Ascending aorta (tissue), 2 donors: ENCODE measurements at regions not wholly inside any gene's neighbourhood (a gene's known extent, or its start where the extent isn't known, plus 50 kb on each side); places are given as distances from the start of the nearest gene placed in this dataset.

ENCODE experiments used
- DNase-seq, 2 donors: peaks; one replicate each; pipeline ENCODE4 v3.0.0-alpha.2; 2019; ENCODE audit warnings: low spot score in 2 of 2
- H3K27ac ChIP-seq, 2 donors: fragments of 200-600 bp; sonication (generic); one replicate each; pipeline ENCODE4 v1.5.1; 2016 to 2017; ENCODE audit warnings: mild to moderate bottlenecking in 1 of 2
- H3K27me3 ChIP-seq: fragments of 200-600 bp; sonication (generic); one replicate; pipeline ENCODE4 v1.5.1; 2017
- H3K36me3 ChIP-seq, 2 donors: fragments of 200-600 bp; sonication (generic); one replicate each; pipeline ENCODE4 v1.5.1; 2016
- H3K4me1 ChIP-seq, 2 donors: fragments of 200-600 bp; sonication (generic); one replicate each; pipeline ENCODE4 v1.5.1; 2016 to 2017; ENCODE audit warnings: mild to moderate bottlenecking in 1 of 2
- H3K4me3 ChIP-seq, 2 donors: fragments of 200-600 bp; sonication (generic); one replicate each; pipeline ENCODE4 v1.5.1; 2016 to 2017; ENCODE audit warnings: mild to moderate bottlenecking in 1 of 2
- H3K9me3 ChIP-seq, 2 donors: fragments of 200-600 bp; sonication (generic); one replicate each; pipeline ENCODE4 v1.5.1; 2016
- intact Hi-C: fragments of 100-400 bp; cut with DNase I; formaldehyde crosslinking; loops from one replicate; pipeline ENCODE4 v1.15.1; 2023
- TF ChIP-seq, protein P1 (sequence below), 3 experiments: fragments of 200-600 bp in 2 of 3; fragments of 450-650 bp in 1 of 3; sonication (generic) in 2 of 3; IDR thresholded peaks; one replicate each; pipeline ENCODE4 v1.5.1; 2016 to 2019; ENCODE audit warnings: antibody characterized with exemption in 3 of 3, mild to moderate bottlenecking in 1 of 3, moderate library complexity in 1 of 3

DNA sequence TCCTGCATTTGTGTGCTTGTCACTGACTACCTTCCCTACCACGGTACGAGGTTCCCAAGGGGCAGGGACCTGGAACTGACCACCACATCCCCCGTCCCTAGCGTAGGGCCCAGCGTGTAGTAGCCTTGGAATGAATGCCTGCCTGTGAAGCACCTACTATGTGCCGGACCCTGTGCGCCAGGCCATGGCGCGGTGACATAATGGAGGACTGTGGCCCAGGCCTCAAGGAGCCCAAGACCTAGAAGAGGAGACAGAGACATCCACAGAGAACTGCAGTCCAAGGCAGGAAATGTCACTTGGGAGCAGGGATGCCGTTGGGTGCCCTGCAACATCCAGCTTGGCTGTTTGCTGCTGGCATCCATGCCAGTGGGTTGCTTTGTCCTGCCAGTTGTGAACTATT is 71.9 kb upstream of the SLC6A6 start:
- Histone ChIP-seq H3K4me3 (no peak overlapping the region), H3K27ac (no peak overlapping the region), H3K36me3 (no peaks in the 10 kb centered on the region), H3K27me3 (no peaks in the 10 kb centered on the region), H3K4me1 (no peaks in the 10 kb centered on the region), H3K9me3 (no peaks in the 10 kb centered on the region)
- intact Hi-C loops, result no loop called here
- TF ChIP-seq, protein P1, sequence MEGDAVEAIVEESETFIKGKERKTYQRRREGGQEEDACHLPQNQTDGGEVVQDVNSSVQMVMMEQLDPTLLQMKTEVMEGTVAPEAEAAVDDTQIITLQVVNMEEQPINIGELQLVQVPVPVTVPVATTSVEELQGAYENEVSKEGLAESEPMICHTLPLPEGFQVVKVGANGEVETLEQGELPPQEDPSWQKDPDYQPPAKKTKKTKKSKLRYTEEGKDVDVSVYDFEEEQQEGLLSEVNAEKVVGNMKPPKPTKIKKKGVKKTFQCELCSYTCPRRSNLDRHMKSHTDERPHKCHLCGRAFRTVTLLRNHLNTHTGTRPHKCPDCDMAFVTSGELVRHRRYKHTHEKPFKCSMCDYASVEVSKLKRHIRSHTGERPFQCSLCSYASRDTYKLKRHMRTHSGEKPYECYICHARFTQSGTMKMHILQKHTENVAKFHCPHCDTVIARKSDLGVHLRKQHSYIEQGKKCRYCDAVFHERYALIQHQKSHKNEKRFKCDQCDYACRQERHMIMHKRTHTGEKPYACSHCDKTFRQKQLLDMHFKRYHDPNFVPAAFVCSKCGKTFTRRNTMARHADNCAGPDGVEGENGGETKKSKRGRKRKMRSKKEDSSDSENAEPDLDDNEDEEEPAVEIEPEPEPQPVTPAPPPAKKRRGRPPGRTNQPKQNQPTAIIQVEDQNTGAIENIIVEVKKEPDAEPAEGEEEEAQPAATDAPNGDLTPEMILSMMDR (IDR thresholded peaks at IDR 0.05), result no peak
- DNase-seq, result no peak

- no peaks in the 10 kb centered on the region for H3K27me3 ChIP-seq
- TF ChIP-seq, protein P1 (IDR thresholded peaks at IDR 0.05), result no peak
- H3K36me3 ChIP-seq, result no peaks in the 10 kb centered on the region
- H3K4me3 ChIP-seq, result no peak overlapping the region
- no peak for DNase-seq
- no peak overlapping the region for H3K27ac ChIP-seq
- H3K9me3 ChIP-seq, result no peaks in the 10 kb centered on the region
- intact Hi-C loops, result no loop called here
- H3K4me1 ChIP-seq, result no peaks in the 10 kb centered on the region
Observed at GRCh38 chr3:14331251-14331650, 71.2 kb upstream of the SLC6A6 start.

- TF ChIP-seq, protein P1 (IDR thresholded peaks at IDR 0.05), result no peak
- intact Hi-C loops, result no loop called here
- H3K27ac ChIP-seq, result no peak overlapping the region
Observed at GRCh38 chr3:14332392-14332791, 70.0 kb upstream of the SLC6A6 start.

GRCh38 chr3:14333215-14333614 is 69.2 kb upstream of the SLC6A6 start:
- Histone ChIP-seq H3K36me3 (no peaks in the 10 kb centered on the region), H3K4me1 (no peaks in the 10 kb centered on the region), H3K4me3 (no peak overlapping the region), H3K27ac (no peak overlapping the region), H3K9me3 (no peaks in the 10 kb centered on the region), H3K27me3 (no peaks in the 10 kb centered on the region)
- no peak for DNase-seq
- TF ChIP-seq, protein P1 (IDR thresholded peaks at IDR 0.05), result no peak
- intact Hi-C loops, result no loop called here

More at GRCh38 chr3:14332392-14332791, 70.0 kb upstream of the SLC6A6 start:
- Histone ChIP-seq H3K9me3 (no peaks in the 10 kb centered on the region), H3K4me3 (no peak overlapping the region), H3K27me3 (no peaks in the 10 kb centered on the region), H3K36me3 (no peaks in the 10 kb centered on the region), H3K4me1 (no peaks in the 10 kb centered on the region)
- DNase-seq, result no peak

DNA sequence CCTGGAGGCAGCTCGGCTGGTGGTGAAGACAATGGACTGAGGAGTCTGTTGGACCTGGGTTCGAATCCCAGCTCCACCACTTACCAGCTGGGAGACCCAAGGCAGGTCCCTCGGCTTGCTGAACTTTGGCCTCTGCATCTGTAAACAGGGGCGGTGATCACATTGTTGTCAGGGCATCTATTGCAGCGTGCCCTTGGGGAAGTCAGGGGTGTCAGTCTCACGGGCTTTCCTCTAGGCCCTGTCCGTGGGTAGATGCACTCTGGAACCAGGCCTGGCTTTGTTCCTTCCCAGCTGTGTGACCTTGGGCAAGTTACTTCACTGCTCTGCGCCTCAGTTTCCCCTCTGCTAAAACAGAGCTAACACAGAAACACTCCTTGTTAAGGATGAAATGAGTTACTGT is 68.8 kb upstream of the SLC6A6 start:
- H3K36me3 ChIP-seq, result no peaks in the 10 kb centered on the region
- no peaks in the 10 kb centered on the region for H3K9me3 ChIP-seq
- no peaks in the 10 kb centered on the region for H3K4me1 ChIP-seq
- no peak for DNase-seq
- intact Hi-C loops, result no loop called here
- H3K27ac ChIP-seq, result no peak overlapping the region
- TF ChIP-seq, protein P1 (IDR thresholded peaks at IDR 0.05), result no peak
- no peaks in the 10 kb centered on the region for H3K27me3 ChIP-seq
- no peak overlapping the region for H3K4me3 ChIP-seq

DNA sequence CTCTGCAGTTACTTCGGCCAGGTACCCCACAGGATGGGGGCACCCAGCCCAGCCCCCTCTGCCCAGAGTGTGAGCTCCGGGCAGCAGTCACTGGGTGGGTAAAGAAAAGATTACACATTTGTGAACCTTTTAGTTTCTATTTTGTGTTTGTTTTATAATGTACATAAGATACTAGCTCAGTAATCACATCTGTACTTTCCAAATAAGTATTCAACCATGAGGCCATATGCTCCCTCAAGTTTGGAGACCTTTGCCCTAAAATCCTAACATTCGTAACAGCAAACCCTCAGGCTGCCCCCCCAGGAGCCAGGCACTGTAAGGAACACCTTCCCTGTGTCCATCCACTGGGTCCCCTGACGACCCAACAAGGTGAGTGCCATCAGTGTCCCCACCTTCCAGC is 68.3 kb upstream of the SLC6A6 start:
- no peaks in the 10 kb centered on the region for H3K27me3 ChIP-seq
- intact Hi-C loops, result no loop called here
- H3K4me1 ChIP-seq, result no peaks in the 10 kb centered on the region
- TF ChIP-seq, protein P1 (IDR thresholded peaks at IDR 0.05), result no peak
- H3K4me3 ChIP-seq, result no peak overlapping the region
- H3K36me3 ChIP-seq, result no peaks in the 10 kb centered on the region
- no peaks in the 10 kb centered on the region for H3K9me3 ChIP-seq
- H3K27ac ChIP-seq, result no peak overlapping the region
- DNase-seq, result no peak
